PC-9 (cell line): ENCODE measurements at regions not wholly inside any gene's neighbourhood (a gene's known extent, or its start where the extent isn't known, plus 50 kb on each side); places are given as distances from the start of the nearest gene placed in this dataset.

Source experiments
- BruUV-seq: library from RNA; stranded (reverse); fragments of 400-500 nt; replicated peaks from 2 replicates; lab custom pipeline; 2021; lab: Mats Ljungman, UMichigan
- CTCF ChIA-PET: fragments of 300-600 bp; sonication (Branson Sonifier 250); formaldehyde crosslinking; loops from one replicate; lab custom pipeline; 2022; ENCODE audit warnings: antibody characterized with exemption; lab: Charles Lee
- POLR2A ChIA-PET: fragments of 300-600 bp; sonication (Branson Sonifier 250); formaldehyde crosslinking; loops from one replicate; lab custom pipeline; 2022; ENCODE audit warnings: antibody characterized with exemption; ENCODE audit not compliant: unreplicated experiment; lab: Charles Lee
- DNase-seq, 2 experiments: peaks; one replicate each; pipeline versions ENCODE4 v3.0.0 to v3.0.0-alpha.2; 2015 to 2022; ENCODE audit warnings: mixed read lengths in 1 of 2
- H2AFZ ChIP-seq: fragments of 200-600 bp; sonication (generic); 2 replicates; pipeline ENCODE4 v1.8.1; 2017; ENCODE audit warnings: antibody characterized with exemption
- H3F3A ChIP-seq: fragments of 200-600 bp; sonication (generic); 2 replicates; pipeline ENCODE4 v1.8.1; 2017; ENCODE audit warnings: antibody characterized with exemption, mild to moderate bottlenecking, low read depth; ENCODE audit not compliant: insufficient read depth
- H3K27ac ChIP-seq: fragments of 200-600 bp; sonication (generic); 2 replicates; pipeline ENCODE4 v1.6.1; 2016; ENCODE audit warnings: mixed run types
- H3K27me3 ChIP-seq: fragments of 200-600 bp; sonication (generic); 2 replicates; pipeline ENCODE4 v1.6.1; 2016; ENCODE audit warnings: low read depth, mixed run types; ENCODE audit not compliant: insufficient read depth
- H3K36me3 ChIP-seq: fragments of 200-600 bp; sonication (generic); 2 replicates; pipeline ENCODE4 v1.6.1; 2016; ENCODE audit warnings: low read depth, mixed run types
- H3K4me1 ChIP-seq: fragments of 200-600 bp; sonication (generic); replicated peaks from 2 replicates; pipeline ENCODE4 v1.6.1; 2016; ENCODE audit warnings: mixed run types; ENCODE audit not compliant: insufficient read depth
- H3K4me2 ChIP-seq: fragments of 200-600 bp; sonication (generic); 2 replicates; pipeline ENCODE4 v1.6.1; 2017; ENCODE audit warnings: mixed run types
- H3K4me3 ChIP-seq: fragments of 200-600 bp; sonication (generic); 2 replicates; pipeline ENCODE4 v1.6.1; 2016; ENCODE audit warnings: mixed run types
- H3K79me2 ChIP-seq: fragments of 200-600 bp; sonication (generic); 2 replicates; pipeline ENCODE4 v1.6.1; 2017; ENCODE audit warnings: low read depth, mixed run types
- H3K9me2 ChIP-seq: fragments of 200-600 bp; sonication (generic); 2 replicates; pipeline ENCODE4 v1.8.1; 2017; ENCODE audit warnings: mild to moderate bottlenecking; ENCODE audit not compliant: insufficient read depth
- H3K9me3 ChIP-seq: fragments of 200-600 bp; sonication (generic); 2 replicates; pipeline ENCODE4 v1.8.1; 2016; ENCODE audit warnings: low read depth; ENCODE audit not compliant: insufficient read depth
- H4K20me1 ChIP-seq: fragments of 200-600 bp; sonication (generic); 2 replicates; pipeline ENCODE4 v1.8.1; 2017; ENCODE audit not compliant: insufficient read depth
- CTCF ChIP-seq: fragments of 200-600 bp; sonication (generic); conservative IDR thresholded peaks from 2 replicates; pipeline ENCODE4 v1.6.1; 2017; ENCODE audit warnings: mixed run types, antibody characterized with exemption, mild to moderate bottlenecking, moderate library complexity
- EZH2 ChIP-seq: fragments of 200-600 bp; sonication (generic); IDR thresholded peaks from 2 replicates; pipeline ENCODE4 v1.8.0; 2017; ENCODE audit warnings: antibody characterized with exemption, low read depth
- intact Hi-C: fragments of 100-400 bp; cut with micrococcal nuclease; formaldehyde crosslinking; loops from one replicate; pipeline ENCODE4 v1.10.0; 2022; ENCODE audit not compliant: unreplicated experiment

- Histone ChIP-seq H2AFZ (no peak overlapping the region), H3K79me2 (no peaks in the 10 kb centered on the region), H3F3A (no peaks in the 10 kb centered on the region), H3K27me3 (no peaks in the 10 kb centered on the region), H3K4me3 (no peak overlapping the region), H3K4me2 (no peak overlapping the region), H4K20me1 (no peaks in the 10 kb centered on the region), H3K27ac (no peak overlapping the region), H3K9me3 (peaks cover 36% of the 10 kb centered on the region), H3K9me2 (no peaks in the 10 kb centered on the region), H3K4me1 (no peaks in the 10 kb centered on the region), H3K36me3 (no peaks in the 10 kb centered on the region)
- TF ChIP-seq EZH2 (no peak), CTCF (no peak)
- no peak for DNase-seq
- intact Hi-C loops = no loop called here
- BruUV-seq = no TSS peak
- ChIA-PET POLR2A (no interaction called here), CTCF (no interaction called here)
Observed at GRCh38 chr3:104575634-104576033, 791.1 kb upstream of the ALCAM start.

- H3K27me3 ChIP-seq = no peaks in the 10 kb centered on the region
- POLR2A ChIA-PET = no interaction called here
- no peaks in the 10 kb centered on the region for H4K20me1 ChIP-seq
- H3K4me2 ChIP-seq = no peak overlapping the region
- no peak for TF ChIP-seq EZH2
- TF ChIP-seq CTCF = no peak
- no peak for DNase-seq
- no peaks in the 10 kb centered on the region for H3K4me1 ChIP-seq
- H3K9me3 ChIP-seq = peaks cover 49% of the 10 kb centered on the region
- H3K9me2 ChIP-seq = no peaks in the 10 kb centered on the region
- no peaks in the 10 kb centered on the region for H3K79me2 ChIP-seq
- CTCF ChIA-PET = no interaction called here
- H3K36me3 ChIP-seq = no peaks in the 10 kb centered on the region
- H3K27ac ChIP-seq = no peak overlapping the region
- H2AFZ ChIP-seq = no peak overlapping the region
- BruUV-seq = no TSS peak
- intact Hi-C loops = no loop called here
- H3F3A ChIP-seq = no peaks in the 10 kb centered on the region
- H3K4me3 ChIP-seq = no peak overlapping the region
Observed at GRCh38 chr3:104578558-104578957, 788.2 kb upstream of the ALCAM start.

GRCh38 chr3:104582092-104582491 lies 784.6 kb upstream of the ALCAM start:
- Histone ChIP-seq H3K9me2 (no peaks in the 10 kb centered on the region), H3K27ac (no peak overlapping the region), H3F3A (no peaks in the 10 kb centered on the region), H3K9me3 (peaks cover 40% of the 10 kb centered on the region), H3K79me2 (no peaks in the 10 kb centered on the region), H3K36me3 (no peaks in the 10 kb centered on the region), H3K27me3 (no peaks in the 10 kb centered on the region), H4K20me1 (no peaks in the 10 kb centered on the region), H2AFZ (peak overlapping the region; percentile 33), H3K4me3 (no peak overlapping the region), H3K4me1 (no peaks in the 10 kb centered on the region), H3K4me2 (no peak overlapping the region)
- BruUV-seq = no TSS peak
- ChIA-PET CTCF (no interaction called here), POLR2A (interaction anchor here (0.7 kb wide), 1 partner anchor 15 kb away, joined by 6 read pairs; no protein-coding TSS in a partner anchor)
- intact Hi-C loops = no loop called here
- no peak for DNase-seq
- no peak for TF ChIP-seq CTCF
- no peak for TF ChIP-seq EZH2
